Endodermal cell (in vitro differentiated cells): ENCODE measurements at regions not wholly inside any gene's neighbourhood (a gene's known extent, or its start where the extent isn't known, plus 50 kb on each side); places are given as distances from the start of the nearest gene placed in this dataset.
A peak's percentile ranks its signal among the peaks of the same experiment; 100 is the strongest.

Experiments used
- DNase-seq: peaks from one replicate; pipeline ENCODE4 v3.0.0-alpha.2; 2017
- H3K27ac ChIP-seq: 2 replicates; pipeline ENCODE4 v1.5.1; 2013; ENCODE audit warnings: mild to moderate bottlenecking, low read depth, low read length, moderate library complexity
- H3K27me3 ChIP-seq: 2 replicates; pipeline ENCODE4 v1.6.1; 2013; ENCODE audit warnings: mild to moderate bottlenecking, low read length, moderate library complexity; ENCODE audit not compliant: insufficient read depth, control insufficient read depth, poor library complexity, severe bottlenecking
- H3K36me3 ChIP-seq: 2 replicates; pipeline ENCODE4 v1.7.0; 2013; ENCODE audit warnings: mild to moderate bottlenecking, low read length, moderate library complexity; ENCODE audit not compliant: control insufficient read depth, insufficient read depth
- H3K4me1 ChIP-seq: one replicate; pipeline ENCODE4 v1.7.0; 2013; ENCODE audit warnings: low read length; ENCODE audit not compliant: control insufficient read depth, insufficient read depth
- H3K4me3 ChIP-seq: 2 replicates; pipeline ENCODE4 v1.5.1; 2013; ENCODE audit warnings: mild to moderate bottlenecking, low read length, moderate library complexity
- H3K9ac ChIP-seq: 2 replicates; pipeline ENCODE4 v1.6.1; 2013; ENCODE audit warnings: mild to moderate bottlenecking, low read length, moderate library complexity; ENCODE audit not compliant: poor library complexity, severe bottlenecking; ENCODE audit errors: extremely low read depth
- H3K9me3 ChIP-seq: 2 replicates; pipeline ENCODE4 v1.6.1; 2013; ENCODE audit warnings: mild to moderate bottlenecking, low read length, moderate library complexity; ENCODE audit not compliant: control insufficient read depth
- H3K27ac Mint-ChIP-seq: 2 replicates; pipeline ENCODE4 v1.8.0; 2020; ENCODE audit warnings: mixed read lengths
- H3K27me3 Mint-ChIP-seq: 2 replicates; pipeline ENCODE4 v1.8.0; 2021; ENCODE audit warnings: mild to moderate bottlenecking, mixed read lengths; ENCODE audit not compliant: insufficient read depth
- H3K36me3 Mint-ChIP-seq: 2 replicates; pipeline ENCODE4 v1.8.0; 2020; ENCODE audit warnings: low read depth, mixed read lengths
- H3K4me1 Mint-ChIP-seq: 2 replicates; pipeline ENCODE4 v1.8.0; 2020; ENCODE audit warnings: mixed read lengths
- H3K4me3 Mint-ChIP-seq: 2 replicates; pipeline ENCODE4 v1.8.0; 2020; ENCODE audit warnings: mild to moderate bottlenecking, moderate library complexity, mixed read lengths
- H3K9me3 Mint-ChIP-seq: 2 replicates; pipeline ENCODE4 v1.8.0; 2020; ENCODE audit warnings: mild to moderate bottlenecking, mixed read lengths
- CTCF ChIP-seq: fragments of 200-600 bp; sonication (generic); conservative IDR thresholded peaks from 2 replicates; pipeline ENCODE4 v1.5.0; 2021; ENCODE audit warnings: antibody characterized with exemption, mild to moderate bottlenecking
- WGBS, 2 experiments: methylation state at CpG; one replicate each; pipeline versions ENCODE4 v1.1.5 to v1.1.7; 2013; ENCODE audit warnings: missing lambda C conversion rate in 2 of 2, mixed read lengths in 1 of 2; ENCODE audit not compliant: insufficient coverage in 1 of 2, insufficient read length in 1 of 2; 5-methylcytosine and 5-hydroxymethylcytosine counted together

GRCh38 chr4:26151615-26152014 lies 169.2 kb upstream of the RBPJ start:
- Mint-ChIP-seq H3K9me3 (no peaks in the 10 kb centered on the region), H3K36me3 (no peaks in the 10 kb centered on the region), H3K27me3 (no peaks in the 10 kb centered on the region), H3K4me1 (peaks cover 6% of the 10 kb centered on the region), H3K4me3 (no peak overlapping the region), H3K27ac (no peak overlapping the region)
- 93% methylated on average over 2 to 7 of the region's 7 CpGs for WGBS, 2 experiments
- Histone ChIP-seq H3K9ac (no peak overlapping the region), H3K36me3 (no peaks in the 10 kb centered on the region), H3K27ac (no peak overlapping the region), H3K27me3 (no peaks in the 10 kb centered on the region), H3K4me1 (no peaks in the 10 kb centered on the region), H3K4me3 (no peak overlapping the region), H3K9me3 (no peaks in the 10 kb centered on the region)
- peak; percentile 22 for DNase-seq
- TF ChIP-seq CTCF: no peak

- H3K36me3 ChIP-seq: no peaks in the 10 kb centered on the region
- DNase-seq: no peak
- no peak for TF ChIP-seq CTCF
- Mint-ChIP-seq H3K27me3 (no peaks in the 10 kb centered on the region), H3K36me3 (no peaks in the 10 kb centered on the region), H3K27ac (no peak overlapping the region), H3K9me3 (no peaks in the 10 kb centered on the region), H3K4me3 (no peak overlapping the region), H3K4me1 (peaks cover 6% of the 10 kb centered on the region)
- 77 to 80% methylated on average over 5 to 6 of the region's 6 CpGs for WGBS, 2 experiments
- H3K27me3 ChIP-seq: no peaks in the 10 kb centered on the region
- H3K4me1 ChIP-seq: no peaks in the 10 kb centered on the region
- no peak overlapping the region for H3K27ac ChIP-seq
- no peak overlapping the region for H3K9ac ChIP-seq
- H3K9me3 ChIP-seq: no peaks in the 10 kb centered on the region
- no peak overlapping the region for H3K4me3 ChIP-seq
These were observed 168.8 kb upstream of the RBPJ start for GRCh38 chr4:26152056-26152455.

- H3K27ac ChIP-seq: no peak overlapping the region
- no peak overlapping the region for H3K9ac ChIP-seq
- Mint-ChIP-seq H3K4me1 (peaks cover 11% of the 10 kb centered on the region), H3K4me3 (no peak overlapping the region), H3K27ac (no peak overlapping the region), H3K9me3 (no peaks in the 10 kb centered on the region), H3K36me3 (no peaks in the 10 kb centered on the region), H3K27me3 (no peaks in the 10 kb centered on the region)
- H3K27me3 ChIP-seq: no peaks in the 10 kb centered on the region
- DNase-seq: no peak
- H3K4me1 ChIP-seq: no peaks in the 10 kb centered on the region
- no peak overlapping the region for H3K4me3 ChIP-seq
- H3K36me3 ChIP-seq: no peaks in the 10 kb centered on the region
- TF ChIP-seq CTCF: no peak
- H3K9me3 ChIP-seq: no peaks in the 10 kb centered on the region
These were observed 163.3 kb upstream of the RBPJ start for GRCh38 chr4:26157541-26157940.
